ENCODE measurements at regions not wholly inside any gene's neighbourhood (a gene's known extent, or its start where the extent isn't known, plus 50 kb on each side); places are given as distances from the start of the nearest gene placed in this dataset.

DNA sequence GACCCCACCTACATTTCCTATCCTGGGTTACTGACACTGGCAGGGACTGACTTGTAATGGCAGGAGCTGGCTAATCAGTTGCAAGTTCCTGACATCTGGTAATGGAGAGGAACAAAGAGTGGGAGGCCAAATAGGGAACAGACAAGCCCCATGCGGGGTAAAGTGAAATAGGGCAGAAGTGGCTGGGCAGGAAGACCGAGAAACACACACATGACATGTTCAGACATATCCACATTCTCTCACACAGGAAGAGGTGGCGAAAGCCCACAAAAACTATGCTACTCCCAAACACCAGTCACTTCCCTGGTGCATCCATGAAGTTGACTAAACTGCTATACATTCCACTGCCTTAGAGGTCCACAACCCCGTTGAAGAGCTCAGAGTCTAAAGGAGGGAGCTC lies 394.1 kb upstream of the TBL1XR1 start:
- TF ChIP-seq ZBTB7A (CRISPR knock-in tag; IDR thresholded peaks at IDR 0.05) (no peak), ZNF792 (CRISPR knock-in tag; IDR thresholded peaks at IDR 0.05) (no peak), CREB1 (IDR thresholded peaks at IDR 0.05) (no peak), CREB1 (CRISPR knock-in tag; IDR thresholded peaks at IDR 0.05) (no peak), NCOA1 (CRISPR knock-in tag; IDR thresholded peaks at IDR 0.05) (no peak), SPEN (CRISPR knock-in tag; IDR thresholded peaks at IDR 0.05; ENCODE audit: low read depth) (no peak), USF2 (IDR thresholded peaks at IDR 0.05; ENCODE audit: low read depth, low read length) (no peak), USF2 (CRISPR knock-in tag; IDR thresholded peaks at IDR 0.05; ENCODE audit: borderline replicate concordance) (no peak)
- TF ChIP-seq, protein P1, sequence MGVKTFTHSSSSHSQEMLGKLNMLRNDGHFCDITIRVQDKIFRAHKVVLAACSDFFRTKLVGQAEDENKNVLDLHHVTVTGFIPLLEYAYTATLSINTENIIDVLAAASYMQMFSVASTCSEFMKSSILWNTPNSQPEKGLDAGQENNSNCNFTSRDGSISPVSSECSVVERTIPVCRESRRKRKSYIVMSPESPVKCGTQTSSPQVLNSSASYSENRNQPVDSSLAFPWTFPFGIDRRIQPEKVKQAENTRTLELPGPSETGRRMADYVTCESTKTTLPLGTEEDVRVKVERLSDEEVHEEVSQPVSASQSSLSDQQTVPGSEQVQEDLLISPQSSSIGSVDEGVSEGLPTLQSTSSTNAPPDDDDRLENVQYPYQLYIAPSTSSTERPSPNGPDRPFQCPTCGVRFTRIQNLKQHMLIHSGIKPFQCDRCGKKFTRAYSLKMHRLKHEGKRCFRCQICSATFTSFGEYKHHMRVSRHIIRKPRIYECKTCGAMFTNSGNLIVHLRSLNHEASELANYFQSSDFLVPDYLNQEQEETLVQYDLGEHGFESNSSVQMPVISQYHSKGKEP (CRISPR knock-in tag; IDR thresholded peaks at IDR 0.05) = no peak
- TF ChIP-seq, protein P2, sequence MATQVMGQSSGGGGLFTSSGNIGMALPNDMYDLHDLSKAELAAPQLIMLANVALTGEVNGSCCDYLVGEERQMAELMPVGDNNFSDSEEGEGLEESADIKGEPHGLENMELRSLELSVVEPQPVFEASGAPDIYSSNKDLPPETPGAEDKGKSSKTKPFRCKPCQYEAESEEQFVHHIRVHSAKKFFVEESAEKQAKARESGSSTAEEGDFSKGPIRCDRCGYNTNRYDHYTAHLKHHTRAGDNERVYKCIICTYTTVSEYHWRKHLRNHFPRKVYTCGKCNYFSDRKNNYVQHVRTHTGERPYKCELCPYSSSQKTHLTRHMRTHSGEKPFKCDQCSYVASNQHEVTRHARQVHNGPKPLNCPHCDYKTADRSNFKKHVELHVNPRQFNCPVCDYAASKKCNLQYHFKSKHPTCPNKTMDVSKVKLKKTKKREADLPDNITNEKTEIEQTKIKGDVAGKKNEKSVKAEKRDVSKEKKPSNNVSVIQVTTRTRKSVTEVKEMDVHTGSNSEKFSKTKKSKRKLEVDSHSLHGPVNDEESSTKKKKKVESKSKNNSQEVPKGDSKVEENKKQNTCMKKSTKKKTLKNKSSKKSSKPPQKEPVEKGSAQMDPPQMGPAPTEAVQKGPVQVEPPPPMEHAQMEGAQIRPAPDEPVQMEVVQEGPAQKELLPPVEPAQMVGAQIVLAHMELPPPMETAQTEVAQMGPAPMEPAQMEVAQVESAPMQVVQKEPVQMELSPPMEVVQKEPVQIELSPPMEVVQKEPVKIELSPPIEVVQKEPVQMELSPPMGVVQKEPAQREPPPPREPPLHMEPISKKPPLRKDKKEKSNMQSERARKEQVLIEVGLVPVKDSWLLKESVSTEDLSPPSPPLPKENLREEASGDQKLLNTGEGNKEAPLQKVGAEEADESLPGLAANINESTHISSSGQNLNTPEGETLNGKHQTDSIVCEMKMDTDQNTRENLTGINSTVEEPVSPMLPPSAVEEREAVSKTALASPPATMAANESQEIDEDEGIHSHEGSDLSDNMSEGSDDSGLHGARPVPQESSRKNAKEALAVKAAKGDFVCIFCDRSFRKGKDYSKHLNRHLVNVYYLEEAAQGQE (IDR thresholded peaks at IDR 0.05; ENCODE audit: borderline replicate concordance in 1 of 2, low read depth in 1 of 2, low read length in 2 of 2) = no peak
